H9 (cell line): ENCODE measurements at regions not wholly inside any gene's neighbourhood (a gene's known extent, or its start where the extent isn't known, plus 50 kb on each side); places are given as distances from the start of the nearest gene placed in this dataset.

ENCODE experiments used
- DNase-seq: peaks from one replicate; pipeline ENCODE4 v3.0.0-alpha.2; 2017
- H2AFZ ChIP-seq: one replicate; pipeline ENCODE4 v1.6.1; 2013; ENCODE audit warnings: mild to moderate bottlenecking, low read length, control low read depth, moderate library complexity
- H2AK5ac ChIP-seq: 2 replicates; pipeline ENCODE4 v1.6.1; 2013; ENCODE audit warnings: low read length, control low read depth, mixed read lengths; ENCODE audit not compliant: insufficient read length
- H2BK120ac ChIP-seq: one replicate; pipeline ENCODE4 v1.6.1; 2013; ENCODE audit warnings: low read depth, mild to moderate bottlenecking, low read length, control low read depth, inconsistent platforms; ENCODE audit not compliant: poor library complexity, severe bottlenecking
- H2BK12ac ChIP-seq: 2 replicates; pipeline ENCODE4 v1.6.1; 2013; ENCODE audit warnings: low read length, control low read depth, mixed read lengths, low read depth; ENCODE audit not compliant: insufficient read length
- H2BK15ac ChIP-seq: 2 replicates; pipeline ENCODE4 v1.6.1; 2013; ENCODE audit warnings: low read depth, low read length, control low read depth
- H2BK20ac ChIP-seq: one replicate; pipeline ENCODE4 v1.6.1; 2013; ENCODE audit warnings: low read depth, mild to moderate bottlenecking, low read length, control low read depth, inconsistent platforms; ENCODE audit not compliant: poor library complexity, severe bottlenecking
- H2BK5ac ChIP-seq: 2 replicates; pipeline ENCODE4 v1.6.1; 2013; ENCODE audit warnings: low read length, control low read depth, mixed read lengths; ENCODE audit not compliant: insufficient read length
- H3K14ac ChIP-seq: 2 replicates; pipeline ENCODE4 v1.6.1; 2013; ENCODE audit warnings: low read length, control low read depth; ENCODE audit not compliant: insufficient read depth
- H3K18ac ChIP-seq: 2 replicates; pipeline ENCODE4 v1.6.1; 2013; ENCODE audit warnings: low read depth, mild to moderate bottlenecking, mixed read lengths, low read length, control low read depth; ENCODE audit not compliant: insufficient read length
- H3K23ac ChIP-seq: 2 replicates; pipeline ENCODE4 v1.6.1; 2013; ENCODE audit warnings: low read length, control low read depth, mixed read lengths, low read depth; ENCODE audit not compliant: insufficient read length
- H3K23me2 ChIP-seq: 2 replicates; pipeline ENCODE4 v1.6.1; 2013; ENCODE audit warnings: low read depth, mild to moderate bottlenecking, mixed read lengths, low read length, control low read depth; ENCODE audit not compliant: insufficient read length, poor library complexity, severe bottlenecking
- H3K27ac ChIP-seq: 2 replicates; pipeline ENCODE4 v1.5.1; 2013; ENCODE audit warnings: low read length, control low read depth, mixed read lengths, low read depth; ENCODE audit not compliant: insufficient read length
- H3K27me3 ChIP-seq: 2 replicates; pipeline ENCODE4 v1.6.1; 2013; ENCODE audit warnings: low read length, control low read depth, inconsistent platforms; ENCODE audit not compliant: insufficient read depth
- H3K4ac ChIP-seq: 2 replicates; pipeline ENCODE4 v1.6.1; 2013; ENCODE audit warnings: low read depth, mild to moderate bottlenecking, control low read depth, inconsistent platforms, low read length, moderate library complexity
- H3K4me1 ChIP-seq: 2 replicates; pipeline ENCODE4 v1.6.1; 2013; ENCODE audit warnings: low read length, control low read depth, inconsistent platforms; ENCODE audit not compliant: insufficient read depth
- H3K4me2 ChIP-seq: 2 replicates; pipeline ENCODE4 v1.6.1; 2013; ENCODE audit warnings: low read length, control low read depth, mixed read lengths; ENCODE audit not compliant: insufficient read length, insufficient read depth
- H3K56ac ChIP-seq: 2 replicates; pipeline ENCODE4 v1.6.1; 2013; ENCODE audit warnings: low read depth, mild to moderate bottlenecking, mixed read lengths, low read length, control low read depth; ENCODE audit not compliant: insufficient read length
- H3K79me1 ChIP-seq: 2 replicates; pipeline ENCODE4 v1.6.1; 2013; ENCODE audit warnings: low read depth, mild to moderate bottlenecking, moderate library complexity, low read length, control low read depth, inconsistent platforms; ENCODE audit not compliant: insufficient read depth, poor library complexity, severe bottlenecking
- H3K79me2 ChIP-seq: 2 replicates; pipeline ENCODE4 v1.6.1; 2013; ENCODE audit warnings: low read length, control low read depth, inconsistent platforms; ENCODE audit not compliant: insufficient read depth
- H3K9ac ChIP-seq: 2 replicates; pipeline ENCODE4 v1.6.1; 2013; ENCODE audit warnings: low read length, control low read depth, mixed read lengths; ENCODE audit not compliant: insufficient read length; ENCODE audit errors: extremely low read depth
- H3K9me3 ChIP-seq: one replicate; pipeline ENCODE4 v1.6.1; 2013; ENCODE audit warnings: low read depth, low read length, inconsistent platforms; ENCODE audit not compliant: control insufficient read depth
- H3T11ph ChIP-seq: one replicate; pipeline ENCODE4 v1.6.1; 2013; ENCODE audit warnings: mild to moderate bottlenecking, low read length, control low read depth, inconsistent platforms
- H4K20me1 ChIP-seq: one replicate; pipeline ENCODE4 v1.6.1; 2013; ENCODE audit not compliant: control insufficient read depth, insufficient read length, insufficient read depth
- H4K5ac ChIP-seq: 2 replicates; pipeline ENCODE4 v1.6.1; 2013; ENCODE audit warnings: low read depth, mild to moderate bottlenecking, mixed read lengths, low read length, control low read depth; ENCODE audit not compliant: insufficient read length
- H4K8ac ChIP-seq: replicated peaks from 2 replicates; pipeline ENCODE4 v1.6.1; 2013; ENCODE audit warnings: low read length, control low read depth, mixed read lengths, low read depth; ENCODE audit not compliant: insufficient read length
- H4K91ac ChIP-seq: 2 replicates; pipeline ENCODE4 v1.6.1; 2013; ENCODE audit warnings: low read depth, mild to moderate bottlenecking, moderate library complexity, mixed read lengths, low read length, control low read depth; ENCODE audit not compliant: insufficient read length
- H3K27ac Mint-ChIP-seq, 3 experiments: 2 replicates in 2 of 3; 3 replicates in 1 of 3; pipeline ENCODE4 v1.8.0; 2020 to 2021; ENCODE audit warnings: mixed read lengths in 3 of 3, mild to moderate bottlenecking in 1 of 3, moderate library complexity in 1 of 3
- H3K27me3 Mint-ChIP-seq: 2 replicates; pipeline ENCODE4 v1.8.0; 2021; ENCODE audit warnings: low read depth, mild to moderate bottlenecking, moderate library complexity, mixed read lengths
- H3K36me3 Mint-ChIP-seq, 3 experiments: 2 replicates in 2 of 3; 3 replicates in 1 of 3; pipeline ENCODE4 v1.8.0; 2020 to 2021; ENCODE audit warnings: low read depth in 3 of 3, mixed read lengths in 3 of 3; ENCODE audit not compliant: insufficient read depth in 1 of 3
- H3K4me1 Mint-ChIP-seq, 2 experiments: 2 replicates each; pipeline ENCODE4 v1.8.0; 2020; ENCODE audit warnings: mixed read lengths in 2 of 2
- H3K4me3 Mint-ChIP-seq, 2 experiments: 2 replicates in 1 of 2; 3 replicates in 1 of 2; pipeline ENCODE4 v1.8.0; 2020 to 2021; ENCODE audit warnings: mild to moderate bottlenecking in 2 of 2, mixed read lengths in 2 of 2, moderate library complexity in 1 of 2
- H3K9me3 Mint-ChIP-seq, 2 experiments: 2 replicates in 1 of 2; 3 replicates in 1 of 2; pipeline ENCODE4 v1.8.0; 2020; ENCODE audit warnings: mild to moderate bottlenecking in 2 of 2, mixed read lengths in 2 of 2, moderate library complexity in 1 of 2
- CTCF ChIP-seq: fragments of 200-600 bp; sonication (generic); conservative IDR thresholded peaks from 3 replicates; pipeline ENCODE4 v1.8.0; 2021; ENCODE audit warnings: antibody characterized with exemption, mild to moderate bottlenecking
- WGBS: extraction: QIAGEN DNeasy Blood & Tissue Kit; methylation state at CpG from one replicate; pipeline ENCODE4 v1.1.7; 2013; ENCODE audit warnings: missing lambda C conversion rate, low lambda C conversion rate, mixed read lengths; ENCODE audit not compliant: insufficient read length; ENCODE audit errors: extremely low coverage; 5-methylcytosine and 5-hydroxymethylcytosine counted together

GRCh38 chr5:89480406-89481007, 597.5 kb upstream of the MEF2C start:
- Histone ChIP-seq H3K14ac (no peak overlapping the region), H3K18ac (no peak overlapping the region)

More at GRCh38 chr5:89480406-89481007, 597.5 kb upstream of the MEF2C start:
- H2BK12ac ChIP-seq, result no peak overlapping the region
- H3T11ph ChIP-seq, result no peak overlapping the region
- H2AK5ac ChIP-seq, result no peak overlapping the region
- no peak overlapping the region for H4K91ac ChIP-seq
- no peaks in the 10 kb centered on the region for H3K4me1 ChIP-seq
- no peak overlapping the region for H2BK120ac ChIP-seq
- Mint-ChIP-seq H3K27ac (no peak overlapping the region), H3K27me3 (no peaks in the 10 kb centered on the region), H3K4me3 (no peak overlapping the region), H3K4me1 (no peaks in the 10 kb centered on the region), H3K9me3 (no peaks in the 10 kb centered on the region), H3K36me3 (no peaks in the 10 kb centered on the region)
- no peaks in the 10 kb centered on the region for H3K23me2 ChIP-seq
- no peaks in the 10 kb centered on the region for H3K79me2 ChIP-seq
- no peak overlapping the region for H3K9ac ChIP-seq
- H3K56ac ChIP-seq, result no peak overlapping the region
- no peak for TF ChIP-seq CTCF
- no peaks in the 10 kb centered on the region for H3K9me3 ChIP-seq
- H2BK15ac ChIP-seq, result no peak overlapping the region
- no peak overlapping the region for H3K4ac ChIP-seq
- no peaks in the 10 kb centered on the region for H4K20me1 ChIP-seq
- no peaks in the 10 kb centered on the region for H3K27me3 ChIP-seq
- no peak overlapping the region for H2BK5ac ChIP-seq
- no peak for DNase-seq
- no peaks in the 10 kb centered on the region for H3K79me1 ChIP-seq
- no peak overlapping the region for H3K23ac ChIP-seq
- no peak overlapping the region for H2AFZ ChIP-seq
- H3K27ac ChIP-seq, result no peak overlapping the region
- H3K4me2 ChIP-seq, result no peak overlapping the region
- no peak overlapping the region for H2BK20ac ChIP-seq
- no peak overlapping the region for H4K5ac ChIP-seq
- H4K8ac ChIP-seq, result no peak overlapping the region
- WGBS, result no CpG with 5 or more reads among the region's 1 CpG
